Endothelial cell (in vitro differentiated cells): ENCODE measurements at regions not wholly inside any gene's neighbourhood (a gene's known extent, or its start where the extent isn't known, plus 50 kb on each side); places are given as distances from the start of the nearest gene placed in this dataset.

ENCODE experiments used
- DNase-seq: peaks from one replicate; pipeline ENCODE4 v3.0.0; 2021; ENCODE audit warnings: low spot score
- H3K27ac Mint-ChIP-seq: one replicate; pipeline ENCODE4 v1.8.0; 2021; ENCODE audit warnings: mixed read lengths, inconsistent platforms; ENCODE audit not compliant: unreplicated experiment
- H3K27me3 Mint-ChIP-seq: one replicate; pipeline ENCODE4 v1.8.0; 2021; ENCODE audit warnings: mild to moderate bottlenecking, moderate library complexity, mixed read lengths, inconsistent platforms; ENCODE audit not compliant: unreplicated experiment
- H3K36me3 Mint-ChIP-seq: one replicate; pipeline ENCODE4 v1.8.0; 2021; ENCODE audit warnings: mild to moderate bottlenecking, low read depth, mixed read lengths, inconsistent platforms; ENCODE audit not compliant: unreplicated experiment
- H3K4me1 Mint-ChIP-seq: one replicate; pipeline ENCODE4 v1.8.0; 2021; ENCODE audit warnings: mild to moderate bottlenecking, mixed read lengths, inconsistent platforms; ENCODE audit not compliant: unreplicated experiment
- H3K4me3 Mint-ChIP-seq: one replicate; pipeline ENCODE4 v1.8.0; 2021; ENCODE audit warnings: mild to moderate bottlenecking, mixed read lengths, inconsistent platforms; ENCODE audit not compliant: unreplicated experiment
- H3K9me3 Mint-ChIP-seq: one replicate; pipeline ENCODE4 v1.8.0; 2021; ENCODE audit warnings: mixed read lengths, inconsistent platforms; ENCODE audit not compliant: unreplicated experiment
- TF ChIP-seq, protein P1 (sequence below): fragments of 200-600 bp; sonication (generic); IDR thresholded peaks from one replicate; pipeline ENCODE4 v1.5.0; 2021; ENCODE audit warnings: antibody characterized with exemption; ENCODE audit not compliant: unreplicated experiment

DNA sequence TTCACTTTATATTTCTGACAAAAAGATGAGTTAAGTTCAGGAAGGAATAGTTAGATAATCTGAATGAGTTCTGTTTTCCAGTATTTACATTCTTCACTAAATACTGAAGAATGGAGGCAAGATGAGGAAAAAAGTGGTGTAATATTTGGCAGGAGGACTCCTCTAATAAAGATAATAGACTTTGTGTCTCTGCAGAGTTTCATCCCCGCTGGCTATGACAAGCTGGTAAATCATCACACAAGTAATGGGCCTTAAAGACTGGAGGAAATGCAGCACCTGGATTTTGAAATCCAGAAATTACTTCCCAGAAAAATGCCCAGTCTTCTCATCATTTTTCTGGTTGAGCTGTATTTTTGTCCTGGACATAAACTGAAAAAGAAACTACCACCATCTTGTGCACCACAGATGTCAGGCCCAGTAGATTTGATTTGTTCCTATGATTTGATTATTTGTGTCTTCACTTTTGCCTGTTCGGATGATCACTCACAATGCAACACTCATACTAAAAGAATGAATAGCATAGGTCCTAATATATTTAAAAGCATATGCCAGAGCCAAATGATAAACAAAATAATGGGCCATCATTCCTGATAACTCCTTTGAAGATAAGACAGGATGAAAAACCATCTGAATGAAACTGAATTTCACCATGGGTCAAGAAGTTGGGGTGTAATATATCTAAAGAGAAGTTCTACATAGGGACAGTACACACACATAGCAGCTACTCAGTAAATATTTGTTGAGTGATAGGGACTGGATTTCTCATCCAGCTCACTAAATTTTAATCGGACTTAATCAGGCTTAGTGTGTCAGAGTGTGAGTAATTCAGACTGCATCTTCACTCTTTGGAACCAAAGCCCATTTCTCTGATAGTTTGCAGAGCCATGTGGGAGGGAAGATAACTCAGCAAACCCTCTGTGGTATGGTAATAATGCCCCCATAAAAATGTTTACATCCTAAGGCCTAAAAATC is 200.5 kb downstream of the HINT1 start:
- DNase-seq: no peak
- Mint-ChIP-seq H3K4me1 (no peaks in the 10 kb centered on the region), H3K4me3 (no peak overlapping the region), H3K27me3 (no peaks in the 10 kb centered on the region), H3K36me3 (no peaks in the 10 kb centered on the region), H3K9me3 (peaks cover 7% of the 10 kb centered on the region), H3K27ac (no peak overlapping the region)
- TF ChIP-seq, protein P1, sequence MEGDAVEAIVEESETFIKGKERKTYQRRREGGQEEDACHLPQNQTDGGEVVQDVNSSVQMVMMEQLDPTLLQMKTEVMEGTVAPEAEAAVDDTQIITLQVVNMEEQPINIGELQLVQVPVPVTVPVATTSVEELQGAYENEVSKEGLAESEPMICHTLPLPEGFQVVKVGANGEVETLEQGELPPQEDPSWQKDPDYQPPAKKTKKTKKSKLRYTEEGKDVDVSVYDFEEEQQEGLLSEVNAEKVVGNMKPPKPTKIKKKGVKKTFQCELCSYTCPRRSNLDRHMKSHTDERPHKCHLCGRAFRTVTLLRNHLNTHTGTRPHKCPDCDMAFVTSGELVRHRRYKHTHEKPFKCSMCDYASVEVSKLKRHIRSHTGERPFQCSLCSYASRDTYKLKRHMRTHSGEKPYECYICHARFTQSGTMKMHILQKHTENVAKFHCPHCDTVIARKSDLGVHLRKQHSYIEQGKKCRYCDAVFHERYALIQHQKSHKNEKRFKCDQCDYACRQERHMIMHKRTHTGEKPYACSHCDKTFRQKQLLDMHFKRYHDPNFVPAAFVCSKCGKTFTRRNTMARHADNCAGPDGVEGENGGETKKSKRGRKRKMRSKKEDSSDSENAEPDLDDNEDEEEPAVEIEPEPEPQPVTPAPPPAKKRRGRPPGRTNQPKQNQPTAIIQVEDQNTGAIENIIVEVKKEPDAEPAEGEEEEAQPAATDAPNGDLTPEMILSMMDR: no peak

DNA sequence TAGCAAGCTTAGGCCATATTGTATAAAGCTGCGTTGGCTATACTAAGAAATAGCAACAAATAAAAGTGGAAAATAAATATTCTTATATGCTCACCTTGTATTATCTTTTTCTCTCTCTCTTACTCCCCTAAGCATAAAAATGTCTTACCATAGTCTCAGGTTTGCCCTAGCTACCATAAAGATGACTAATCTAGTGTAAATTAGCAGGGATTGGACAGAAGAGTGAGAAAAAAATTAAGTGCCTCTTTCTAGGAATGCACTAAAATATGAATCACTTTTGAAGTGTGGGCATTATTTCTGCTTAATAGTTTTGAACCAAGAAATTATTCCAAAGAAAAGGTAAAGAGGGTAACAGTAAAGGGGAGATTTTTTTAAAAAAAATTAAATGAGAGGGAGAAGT is 201.3 kb downstream of the HINT1 start:
- DNase-seq: no peak
- no peak overlapping the region for H3K4me3 Mint-ChIP-seq
- H3K36me3 Mint-ChIP-seq: no peaks in the 10 kb centered on the region
- TF ChIP-seq, protein P1: no peak
- H3K4me1 Mint-ChIP-seq: no peaks in the 10 kb centered on the region
- H3K27me3 Mint-ChIP-seq: no peaks in the 10 kb centered on the region
- no peak overlapping the region for H3K27ac Mint-ChIP-seq
- peaks cover 7% of the 10 kb centered on the region for H3K9me3 Mint-ChIP-seq

DNA sequence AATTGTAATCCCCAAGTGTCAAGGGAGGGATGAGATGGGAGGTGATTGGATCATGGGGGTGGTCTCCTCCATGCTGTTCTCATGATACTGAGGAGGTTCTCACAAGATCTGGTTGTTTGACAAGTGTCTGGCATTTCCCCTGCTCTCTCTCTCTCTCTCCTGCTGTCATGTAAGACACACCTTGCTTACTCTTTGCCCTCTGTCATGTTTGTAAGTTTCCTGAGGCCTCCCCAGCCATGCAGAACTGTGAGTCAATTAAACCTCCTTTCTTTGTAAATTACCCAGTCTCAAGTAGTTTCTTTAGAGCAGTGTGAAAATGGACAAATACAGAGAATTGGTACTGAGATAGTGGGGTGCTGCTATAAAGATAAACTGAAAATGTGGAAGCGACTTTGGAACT is 207.9 kb downstream of the HINT1 start:
- DNase-seq: no peak
- no peak overlapping the region for H3K4me3 Mint-ChIP-seq
- H3K36me3 Mint-ChIP-seq: no peaks in the 10 kb centered on the region
- H3K27ac Mint-ChIP-seq: no peak overlapping the region
- TF ChIP-seq, protein P1: no peak
- H3K4me1 Mint-ChIP-seq: no peaks in the 10 kb centered on the region
- peaks cover 1% of the 10 kb centered on the region for H3K9me3 Mint-ChIP-seq
- H3K27me3 Mint-ChIP-seq: no peaks in the 10 kb centered on the region

DNA sequence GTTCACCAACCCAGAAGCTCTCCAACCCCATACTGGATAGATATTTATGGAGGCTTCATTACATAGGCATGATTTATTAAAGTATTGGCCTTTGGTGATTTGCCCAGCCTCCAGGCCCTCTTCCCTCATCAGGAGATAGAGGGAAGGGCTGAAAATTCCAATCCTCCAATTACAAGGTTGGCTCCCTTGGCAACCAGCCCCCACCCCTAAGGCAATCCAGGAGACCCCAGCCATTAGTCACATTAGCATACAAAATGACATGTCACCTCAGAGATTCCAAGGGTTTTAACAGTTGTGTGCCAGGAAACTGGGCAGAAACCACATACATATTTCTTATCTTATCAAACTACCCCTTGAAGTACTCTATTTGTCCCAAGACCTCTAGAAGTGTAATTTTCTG is 210.0 kb downstream of the HINT1 start:
- Mint-ChIP-seq H3K4me1 (no peaks in the 10 kb centered on the region), H3K4me3 (no peak overlapping the region), H3K36me3 (no peaks in the 10 kb centered on the region), H3K9me3 (no peaks in the 10 kb centered on the region), H3K27ac (no peak overlapping the region), H3K27me3 (no peaks in the 10 kb centered on the region)
- TF ChIP-seq, protein P1: no peak
- DNase-seq: no peak

DNA sequence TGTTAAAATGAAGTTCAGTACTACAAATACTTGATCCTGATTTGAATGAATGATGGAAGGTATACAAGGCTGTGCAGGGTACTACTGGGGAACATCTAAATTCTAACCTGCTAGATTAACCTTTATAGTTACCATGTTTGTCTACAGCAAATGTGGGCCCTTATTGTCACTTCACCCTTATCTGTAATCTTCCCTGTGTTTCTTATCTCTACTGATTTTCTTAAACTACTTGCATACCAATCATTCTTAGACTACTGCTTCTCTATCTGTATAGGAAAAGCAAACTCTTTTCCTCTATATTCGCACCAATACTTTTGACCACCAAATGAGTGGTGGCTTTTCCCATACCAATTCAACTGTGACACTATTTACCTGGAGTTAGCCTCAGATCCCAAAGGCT is 210.7 kb downstream of the HINT1 start:
- Mint-ChIP-seq H3K36me3 (no peaks in the 10 kb centered on the region), H3K4me3 (no peak overlapping the region), H3K27ac (no peak overlapping the region)

More for the DNA sequence above, 210.7 kb downstream of the HINT1 start:
- TF ChIP-seq, protein P1: no peak
- H3K9me3 Mint-ChIP-seq: no peaks in the 10 kb centered on the region
- DNase-seq: no peak
- no peaks in the 10 kb centered on the region for H3K4me1 Mint-ChIP-seq
- no peaks in the 10 kb centered on the region for H3K27me3 Mint-ChIP-seq
